ENCODE measurements at regions not wholly inside any gene's neighbourhood (a gene's known extent, or its start where the extent isn't known, plus 50 kb on each side); places are given as distances from the start of the nearest gene placed in this dataset.

- H3K4me1 ChIP-seq (ENCODE audit: control insufficient read depth, low read length) = no peaks in the 10 kb centered on the region
- H3F3A ChIP-seq (ENCODE audit: control insufficient read depth, insufficient read depth) = no peaks in the 10 kb centered on the region
- H3K27me3 ChIP-seq (ENCODE audit: control insufficient read depth, low read length) = peaks cover 3% of the 10 kb centered on the region; the same call in 1 of the 2 replicates
- TF ChIP-seq EZH2phosphoT487 (IDR thresholded peaks at IDR 0.05; ENCODE audit: borderline replicate concordance, low read length) = no peak
- no peak for TF ChIP-seq CTCF (IDR thresholded peaks at IDR 0.05; ENCODE audit: low read depth, low read length, poor library complexity, severe bottlenecking)
- no peaks in the 10 kb centered on the region for H4K20me1 ChIP-seq (ENCODE audit: control insufficient read depth, insufficient read depth, low read depth, low read length)
- H3K4me3 ChIP-seq (ENCODE audit: low read length) = no peak overlapping the region
- H3K36me3 ChIP-seq (ENCODE audit: control insufficient read depth, low read length) = no peaks in the 10 kb centered on the region
- no peaks in the 10 kb centered on the region for H3K79me2 ChIP-seq (ENCODE audit: control insufficient read depth, low read length)
- H3K4me2 ChIP-seq (ENCODE audit: low read length) = no peak overlapping the region
- H3K9me3 ChIP-seq (ENCODE audit: control insufficient read depth, insufficient read depth, low read length) = no peaks in the 10 kb centered on the region
- no peaks in the 10 kb centered on the region for H3K9me2 ChIP-seq (replicated peaks; ENCODE audit: control insufficient read depth, low read length)
- H3K27ac ChIP-seq (ENCODE audit: low read depth, low read length) = no peak overlapping the region
Observed at GRCh38 chr4:82125787-82126297, 247.9 kb downstream of the HNRNPD start.

- Histone ChIP-seq H3K36me3 (ENCODE audit: control insufficient read depth, low read length) (no peaks in the 10 kb centered on the region), H3K27ac (ENCODE audit: low read depth, low read length) (no peak overlapping the region), H4K20me1 (ENCODE audit: control insufficient read depth, insufficient read depth, low read depth, low read length) (no peaks in the 10 kb centered on the region), H3K79me2 (ENCODE audit: control insufficient read depth, low read length) (no peaks in the 10 kb centered on the region), H3K9me3 (ENCODE audit: control insufficient read depth, insufficient read depth, low read length) (no peaks in the 10 kb centered on the region), H3K4me1 (ENCODE audit: control insufficient read depth, low read length) (no peaks in the 10 kb centered on the region), H3K27me3 (ENCODE audit: control insufficient read depth, low read length) (peaks cover 3% of the 10 kb centered on the region; the same call in 1 of the 2 replicates), H3K9me2 (replicated peaks; ENCODE audit: control insufficient read depth, low read length) (no peaks in the 10 kb centered on the region), H3F3A (ENCODE audit: control insufficient read depth, insufficient read depth) (no peaks in the 10 kb centered on the region), H3K4me2 (ENCODE audit: low read length) (no peak overlapping the region), H3K4me3 (ENCODE audit: low read length) (no peak overlapping the region)
- TF ChIP-seq CTCF (IDR thresholded peaks at IDR 0.05; ENCODE audit: low read depth, low read length, poor library complexity, severe bottlenecking) (no peak), EZH2phosphoT487 (IDR thresholded peaks at IDR 0.05; ENCODE audit: borderline replicate concordance, low read length) (no peak)
Observed at GRCh38 chr4:82124932-82125786, 248.6 kb downstream of the HNRNPD start.

- no peak overlapping the region for H3K4me3 ChIP-seq (ENCODE audit: low read length)
- TF ChIP-seq CTCF (IDR thresholded peaks at IDR 0.05; ENCODE audit: low read depth, low read length, poor library complexity, severe bottlenecking) (no peak), EZH2phosphoT487 (IDR thresholded peaks at IDR 0.05; ENCODE audit: borderline replicate concordance, low read length) (no peak)
- no peak overlapping the region for H3K27ac ChIP-seq (ENCODE audit: low read depth, low read length)
Observed at GRCh38 chr4:82124365-82124764, 249.4 kb downstream of the HNRNPD start.

More at GRCh38 chr4:82124365-82124764, 249.4 kb downstream of the HNRNPD start:
- no peaks in the 10 kb centered on the region for H3K4me1 ChIP-seq (ENCODE audit: control insufficient read depth, low read length)
- peaks cover 3% of the 10 kb centered on the region; the same call in 1 of the 2 replicates for H3K27me3 ChIP-seq (ENCODE audit: control insufficient read depth, low read length)
- H3K36me3 ChIP-seq (ENCODE audit: control insufficient read depth, low read length) = no peaks in the 10 kb centered on the region
- no peaks in the 10 kb centered on the region for H4K20me1 ChIP-seq (ENCODE audit: control insufficient read depth, insufficient read depth, low read depth, low read length)
- no peaks in the 10 kb centered on the region for H3K9me2 ChIP-seq (replicated peaks; ENCODE audit: control insufficient read depth, low read length)
- H3K4me2 ChIP-seq (ENCODE audit: low read length) = no peak overlapping the region
- no peaks in the 10 kb centered on the region for H3F3A ChIP-seq (ENCODE audit: control insufficient read depth, insufficient read depth)
- H3K9me3 ChIP-seq (ENCODE audit: control insufficient read depth, insufficient read depth, low read length) = no peaks in the 10 kb centered on the region
- no peaks in the 10 kb centered on the region for H3K79me2 ChIP-seq (ENCODE audit: control insufficient read depth, low read length)

All from DOHH2 (cell line).